ENCODE measurements at regions not wholly inside any gene's neighbourhood (a gene's known extent, or its start where the extent isn't known, plus 50 kb on each side); places are given as distances from the start of the nearest gene placed in this dataset.

DNA sequence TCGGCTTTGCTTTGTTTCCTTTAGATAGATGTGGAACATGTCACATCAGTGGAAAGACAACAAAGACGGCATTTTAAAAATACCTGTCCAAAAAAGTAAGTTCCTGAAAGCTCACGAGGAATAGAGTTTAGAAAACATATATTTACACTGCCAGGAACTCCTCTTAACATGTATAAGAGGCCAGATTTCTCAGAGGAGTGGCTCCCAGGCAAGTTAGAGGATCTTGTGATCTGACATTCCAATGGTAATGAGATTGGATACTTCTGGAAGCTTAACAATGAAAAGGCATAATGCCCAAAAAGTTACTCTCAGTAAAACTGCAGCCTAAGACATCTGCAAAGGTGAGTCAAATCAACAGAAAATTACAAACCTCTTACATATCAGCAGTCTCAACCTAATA is 77.1 kb downstream of the CYRIA start:
- 50% methylated on average over 3 of the region's 3 CpGs for WGBS
- no peak for DNase-seq (ENCODE audit: low spot score in 2 of 2)
- H3K27me3 ChIP-seq, result no peaks in the 10 kb centered on the region

DNA sequence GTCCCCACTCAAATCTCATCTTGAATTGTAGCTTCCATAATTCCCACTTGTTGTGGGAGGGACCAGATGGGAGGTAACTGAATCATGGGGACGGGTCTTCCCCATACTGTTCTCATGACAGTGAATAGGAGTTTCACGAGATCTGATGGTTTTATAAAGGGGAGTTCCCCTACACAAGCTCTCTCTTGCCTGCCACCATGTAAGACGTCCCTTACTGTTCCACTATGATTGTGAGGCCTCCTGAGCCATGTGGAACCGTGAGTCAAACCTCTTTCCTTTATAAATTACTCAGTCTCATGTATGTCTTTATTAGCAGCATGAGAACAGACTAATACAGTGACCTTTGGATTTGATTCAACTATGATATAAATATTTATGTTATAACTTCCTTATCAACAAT is 78.0 kb downstream of the CYRIA start:
- H3K4me1 ChIP-seq, result no peaks in the 10 kb centered on the region
- H3K27me3 ChIP-seq, result no peaks in the 10 kb centered on the region
- H3K27ac ChIP-seq, result no peak overlapping the region
- no peak for DNase-seq (ENCODE audit: low spot score in 2 of 2)
- WGBS, result 69% methylated on average over 4 of the region's 4 CpGs
- no peak overlapping the region for H3K4me3 ChIP-seq
- TF ChIP-seq POLR2AphosphoS5 (IDR thresholded peaks at IDR 0.05), result no peak
- TF ChIP-seq POLR2A (IDR thresholded peaks at IDR 0.05), result no peak
- TF ChIP-seq, protein P1, sequence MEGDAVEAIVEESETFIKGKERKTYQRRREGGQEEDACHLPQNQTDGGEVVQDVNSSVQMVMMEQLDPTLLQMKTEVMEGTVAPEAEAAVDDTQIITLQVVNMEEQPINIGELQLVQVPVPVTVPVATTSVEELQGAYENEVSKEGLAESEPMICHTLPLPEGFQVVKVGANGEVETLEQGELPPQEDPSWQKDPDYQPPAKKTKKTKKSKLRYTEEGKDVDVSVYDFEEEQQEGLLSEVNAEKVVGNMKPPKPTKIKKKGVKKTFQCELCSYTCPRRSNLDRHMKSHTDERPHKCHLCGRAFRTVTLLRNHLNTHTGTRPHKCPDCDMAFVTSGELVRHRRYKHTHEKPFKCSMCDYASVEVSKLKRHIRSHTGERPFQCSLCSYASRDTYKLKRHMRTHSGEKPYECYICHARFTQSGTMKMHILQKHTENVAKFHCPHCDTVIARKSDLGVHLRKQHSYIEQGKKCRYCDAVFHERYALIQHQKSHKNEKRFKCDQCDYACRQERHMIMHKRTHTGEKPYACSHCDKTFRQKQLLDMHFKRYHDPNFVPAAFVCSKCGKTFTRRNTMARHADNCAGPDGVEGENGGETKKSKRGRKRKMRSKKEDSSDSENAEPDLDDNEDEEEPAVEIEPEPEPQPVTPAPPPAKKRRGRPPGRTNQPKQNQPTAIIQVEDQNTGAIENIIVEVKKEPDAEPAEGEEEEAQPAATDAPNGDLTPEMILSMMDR (IDR thresholded peaks at IDR 0.05), result no peak
- no peak for TF ChIP-seq EP300 (IDR thresholded peaks at IDR 0.05)
- no peaks in the 10 kb centered on the region for H3K9me3 ChIP-seq
- H3K36me3 ChIP-seq, result peaks cover 4% of the 10 kb centered on the region

More for the DNA sequence above, 77.1 kb downstream of the CYRIA start:
- Histone ChIP-seq H3K27ac (no peak overlapping the region), H3K9me3 (no peaks in the 10 kb centered on the region), H3K36me3 (no peaks in the 10 kb centered on the region), H3K4me1 (no peaks in the 10 kb centered on the region), H3K4me3 (no peak overlapping the region)
- TF ChIP-seq POLR2A (IDR thresholded peaks at IDR 0.05), result no peak
- TF ChIP-seq POLR2AphosphoS5 (IDR thresholded peaks at IDR 0.05), result no peak
- TF ChIP-seq, protein P1 (IDR thresholded peaks at IDR 0.05), result no peak
- no peak for TF ChIP-seq EP300 (IDR thresholded peaks at IDR 0.05)

DNA sequence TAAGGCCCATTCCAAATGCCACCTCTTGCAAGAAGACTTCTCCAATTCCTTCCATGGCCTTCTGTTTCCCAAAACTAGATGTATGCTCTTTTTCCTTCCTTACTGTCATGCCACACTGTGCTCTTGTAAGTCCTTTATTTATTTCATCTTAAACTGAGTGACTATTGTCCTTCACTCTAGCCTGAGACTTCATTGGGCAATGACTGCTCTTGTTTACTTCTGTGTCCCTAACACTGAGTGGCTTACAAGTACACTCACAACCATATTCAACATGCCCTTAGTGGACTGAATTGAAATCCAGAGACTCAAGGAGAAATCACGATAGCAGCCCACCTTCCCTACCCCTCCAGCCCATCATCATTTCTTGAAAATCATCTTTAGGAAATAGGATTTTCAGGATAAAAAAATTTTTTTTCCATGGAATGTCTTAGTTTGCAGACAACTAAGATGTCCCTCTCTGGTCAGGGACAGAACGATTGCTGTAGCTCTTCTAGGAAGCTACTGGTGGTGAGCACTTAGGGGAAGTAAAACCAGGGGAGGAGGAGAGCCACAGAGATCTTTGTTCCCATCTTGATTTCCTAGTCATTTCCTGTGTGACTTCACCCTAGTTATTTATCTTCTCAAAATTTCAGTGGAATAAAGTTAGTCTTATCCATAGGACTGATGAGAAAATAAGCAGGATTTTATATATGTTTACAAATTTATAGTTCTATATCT is 80.7 kb downstream of the CYRIA start:
- peaks cover 4% of the 10 kb centered on the region for H3K36me3 ChIP-seq
- no peak for DNase-seq (ENCODE audit: low spot score in 2 of 2)
- no peaks in the 10 kb centered on the region for H3K4me1 ChIP-seq
- WGBS, result 83% methylated on average over 2 of the region's 2 CpGs
- H3K9me3 ChIP-seq, result no peaks in the 10 kb centered on the region
- no peak for TF ChIP-seq POLR2AphosphoS5 (IDR thresholded peaks at IDR 0.05)
- no peak for TF ChIP-seq EP300 (IDR thresholded peaks at IDR 0.05)
- TF ChIP-seq, protein P1 (IDR thresholded peaks at IDR 0.05), result no peak
- no peak for TF ChIP-seq POLR2A (IDR thresholded peaks at IDR 0.05)
- no peak overlapping the region for H3K27ac ChIP-seq
- H3K27me3 ChIP-seq, result no peaks in the 10 kb centered on the region
- H3K4me3 ChIP-seq, result no peak overlapping the region

DNA sequence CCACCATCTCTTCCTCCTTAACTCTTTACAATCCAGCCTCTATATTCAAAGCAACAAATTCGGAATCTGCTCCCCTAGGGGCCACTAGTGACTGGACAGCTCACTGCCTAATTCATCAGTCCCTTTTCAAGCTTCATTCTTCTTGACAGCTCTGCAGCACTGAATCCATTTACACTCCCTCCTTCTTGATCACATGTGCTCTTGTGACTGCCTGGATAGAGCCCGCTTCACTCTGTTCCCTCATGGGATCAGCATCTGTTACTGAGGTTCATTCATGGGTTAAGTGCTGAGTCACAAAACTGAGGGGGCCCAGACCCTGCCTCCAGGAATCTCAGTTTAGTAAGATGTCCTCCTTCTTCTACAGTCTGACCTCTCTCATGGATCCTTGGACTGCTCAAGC is 81.5 kb downstream of the CYRIA start:
- WGBS, result 81% methylated on average over 2 of the region's 2 CpGs
- H3K36me3 ChIP-seq, result peaks cover 4% of the 10 kb centered on the region
- no peak overlapping the region for H3K27ac ChIP-seq
- no peaks in the 10 kb centered on the region for H3K27me3 ChIP-seq
- no peaks in the 10 kb centered on the region for H3K9me3 ChIP-seq
- H3K4me1 ChIP-seq, result no peaks in the 10 kb centered on the region
- TF ChIP-seq EP300 (IDR thresholded peaks at IDR 0.05), result no peak
- TF ChIP-seq, protein P1 (IDR thresholded peaks at IDR 0.05), result no peak
- no peak for TF ChIP-seq POLR2AphosphoS5 (IDR thresholded peaks at IDR 0.05)
- TF ChIP-seq POLR2A (IDR thresholded peaks at IDR 0.05), result no peak
- no peak for DNase-seq (ENCODE audit: low spot score in 2 of 2)
- H3K4me3 ChIP-seq, result no peak overlapping the region

DNA sequence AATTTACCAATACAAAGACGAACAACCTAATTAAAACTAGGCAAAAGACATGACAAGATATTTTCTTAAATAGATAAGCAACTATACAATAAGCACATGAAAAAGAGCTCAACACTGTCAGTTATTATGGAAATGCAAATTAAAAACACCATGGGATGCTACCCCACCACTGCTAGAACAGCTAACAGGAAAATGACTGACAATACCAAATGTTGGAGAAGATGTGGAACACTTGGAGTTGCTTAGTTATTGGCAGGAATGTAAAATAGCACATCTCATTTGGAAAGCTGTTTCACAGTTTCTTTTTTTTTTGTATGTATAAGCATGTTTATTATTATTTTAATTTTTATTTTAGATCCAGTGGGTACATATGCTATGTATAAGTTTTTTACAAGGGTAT is 84.4 kb downstream of the CYRIA start:
- WGBS, result 92% methylated on average over 1 of the region's 1 CpG
- Histone ChIP-seq H3K27ac (no peak overlapping the region), H3K4me1 (no peaks in the 10 kb centered on the region), H3K4me3 (no peak overlapping the region), H3K9me3 (no peaks in the 10 kb centered on the region), H3K36me3 (peaks cover 4% of the 10 kb centered on the region), H3K27me3 (no peaks in the 10 kb centered on the region)
- TF ChIP-seq POLR2A (IDR thresholded peaks at IDR 0.05) (no peak), POLR2AphosphoS5 (IDR thresholded peaks at IDR 0.05) (no peak), EP300 (IDR thresholded peaks at IDR 0.05) (no peak)
- TF ChIP-seq, protein P1 (IDR thresholded peaks at IDR 0.05), result no peak
- no peak for DNase-seq (ENCODE audit: low spot score in 2 of 2)
